ENCODE measurements at regions not wholly inside any gene's neighbourhood (a gene's known extent, or its start where the extent isn't known, plus 50 kb on each side); places are given as distances from the start of the nearest gene placed in this dataset.

- no peak for DNase-seq (ENCODE audit: low spot score)
Measured at GRCh38 chr5:29949301-29949872, 1244.1 kb upstream of the CDH6 start.

GRCh38 chr5:29944327-29944726 is 1249.2 kb upstream of the CDH6 start:
- DNase-seq (ENCODE audit: low spot score), result no peak

GRCh38 chr5:29942089-29942488 is 1251.4 kb upstream of the CDH6 start:
- no peak for DNase-seq (ENCODE audit: low spot score)

DNA sequence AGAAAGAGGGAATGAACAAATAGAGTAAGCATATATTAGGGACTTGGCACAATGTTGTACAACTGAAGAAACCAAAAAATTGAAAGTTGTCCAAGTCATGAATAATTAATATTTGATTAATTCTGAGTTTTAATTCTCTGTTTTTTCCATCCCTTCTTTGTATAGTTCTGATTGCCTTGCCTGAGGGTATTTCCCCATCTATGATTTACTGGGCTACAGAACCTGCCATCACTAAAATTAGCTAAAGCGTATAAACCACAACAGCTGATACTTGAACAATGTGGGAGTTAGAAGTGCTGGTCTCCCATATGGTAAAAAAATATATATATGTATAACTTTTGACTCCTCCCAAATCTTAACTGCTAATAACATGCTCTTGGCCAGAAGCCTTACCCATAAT is 1253.5 kb upstream of the CDH6 start:
- DNase-seq (ENCODE audit: low spot score), result no peak

GRCh38 chr5:29935371-29935770 is 1258.1 kb upstream of the CDH6 start:
- no peak for DNase-seq (ENCODE audit: low spot score)

- DNase-seq (ENCODE audit: low spot score), result no peak
Measured at GRCh38 chr5:29930316-29930715, 1263.2 kb upstream of the CDH6 start.

GRCh38 chr5:29924107-29924506 is 1269.4 kb upstream of the CDH6 start:
- DNase-seq (ENCODE audit: low spot score), result no peak

GRCh38 chr5:29905626-29906353 is 1287.7 kb upstream of the CDH6 start:
- no peak for DNase-seq (ENCODE audit: low spot score)

DNA sequence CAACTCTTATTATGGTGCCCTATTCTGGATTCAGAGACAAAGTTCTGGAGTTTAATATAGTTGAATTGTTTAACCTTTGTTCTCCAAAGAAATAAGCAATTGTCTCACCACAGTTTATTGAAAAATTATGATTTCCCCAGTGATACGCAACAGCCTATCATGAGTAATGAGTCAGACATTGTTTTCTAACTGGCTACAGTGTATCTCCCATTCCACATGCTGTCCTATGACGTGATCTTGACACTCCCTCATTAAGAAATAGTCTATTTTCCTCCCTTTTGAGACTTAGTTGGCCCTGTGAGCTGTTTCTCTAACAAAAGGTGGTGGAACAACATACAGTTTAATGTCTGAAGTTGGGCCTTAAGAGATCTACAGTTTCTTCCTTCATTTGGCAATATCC is 1290.6 kb upstream of the CDH6 start:
- DNase-seq (ENCODE audit: low spot score), result no peak

DNA sequence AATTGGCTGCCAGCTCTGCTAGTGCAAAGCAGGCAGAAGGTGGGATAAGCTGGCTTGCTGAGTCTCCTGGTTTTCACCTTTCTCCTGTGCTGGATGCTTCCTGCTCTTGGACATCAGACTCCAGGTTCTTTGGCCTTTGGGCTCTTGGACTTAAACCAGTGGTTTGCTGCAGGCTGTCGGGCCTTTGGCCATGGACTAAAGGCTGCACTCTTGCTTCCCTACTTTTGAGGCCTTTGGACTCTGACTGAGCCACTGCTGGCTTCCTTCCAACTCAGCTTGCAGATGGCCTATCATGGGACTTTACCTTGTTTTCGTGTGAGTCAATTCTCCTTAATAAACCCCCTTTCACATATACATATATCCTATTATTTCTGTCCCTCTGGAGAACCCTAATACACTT is 1293.9 kb upstream of the CDH6 start:
- DNase-seq (ENCODE audit: low spot score), result peak; percentile 48

GRCh38 chr5:29897916-29898315 is 1295.6 kb upstream of the CDH6 start:
- no peak for DNase-seq (ENCODE audit: low spot score)

GRCh38 chr5:29896646-29897045 is 1296.8 kb upstream of the CDH6 start:
- DNase-seq (ENCODE audit: low spot score), result peak; percentile 2

DNA sequence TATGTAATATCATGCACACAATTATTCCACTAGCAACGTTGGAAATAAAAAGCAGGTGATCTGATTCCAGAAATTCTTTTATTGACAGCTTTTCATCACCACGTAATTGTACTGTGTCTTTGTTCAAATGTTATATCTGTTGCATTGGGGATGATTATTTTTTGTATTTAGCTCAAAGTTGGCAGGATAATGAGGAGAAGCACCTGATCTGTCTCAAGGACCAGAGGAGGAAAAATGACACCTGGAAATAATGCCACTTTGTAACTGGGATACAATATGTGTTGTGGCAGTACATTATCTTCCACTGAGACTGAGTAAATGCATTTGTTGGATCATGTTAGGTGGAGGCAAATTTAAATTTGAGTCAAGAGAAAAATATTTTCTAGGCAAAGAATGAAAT is 1298.8 kb upstream of the CDH6 start:
- no peak for DNase-seq (ENCODE audit: low spot score)

GRCh38 chr5:29889051-29889450 is 1304.4 kb upstream of the CDH6 start:
- DNase-seq (ENCODE audit: low spot score), result no peak

DNA sequence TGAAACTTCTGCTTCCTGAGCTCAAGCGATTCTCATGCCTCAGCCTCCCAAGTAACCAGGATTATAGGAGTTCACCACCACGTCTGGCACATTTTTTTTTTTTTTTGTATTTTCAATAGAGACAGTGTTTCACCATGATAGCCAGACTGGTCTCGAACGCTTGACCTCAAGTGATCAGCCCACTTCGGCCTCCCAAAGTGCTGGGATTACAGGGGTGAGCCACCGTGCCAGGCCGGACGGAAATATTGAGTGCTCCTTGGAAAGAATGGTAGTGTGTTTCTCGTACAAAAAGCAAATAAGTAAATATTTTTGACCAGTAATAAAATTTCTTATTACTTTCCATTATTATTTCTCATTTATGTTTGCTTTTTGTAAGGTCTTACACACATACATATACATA is 1307.9 kb upstream of the CDH6 start:
- DNase-seq (ENCODE audit: low spot score), result no peak

DNA sequence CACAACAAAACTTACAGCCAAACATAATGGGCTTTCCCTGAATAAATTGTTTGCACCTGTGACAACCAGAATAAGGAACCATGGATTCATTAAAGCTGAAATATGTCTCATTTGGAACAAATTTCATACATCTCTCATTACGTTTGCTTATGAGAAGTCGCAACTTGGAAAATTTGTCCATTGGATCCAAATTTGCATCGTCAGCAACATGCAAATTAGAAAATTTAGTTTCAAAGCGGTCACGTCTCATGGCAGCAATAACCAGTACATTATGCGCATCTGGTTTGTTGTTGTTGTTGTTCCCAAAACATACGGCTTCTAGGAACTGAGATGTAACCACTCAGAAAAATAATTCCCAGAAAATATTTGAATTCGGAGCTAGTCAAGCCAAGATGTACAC is 1311.5 kb upstream of the CDH6 start:
- no peak for DNase-seq (ENCODE audit: low spot score)

GRCh38 chr5:29879401-29879800 is 1314.1 kb upstream of the CDH6 start:
- no peak for DNase-seq (ENCODE audit: low spot score)

DNA sequence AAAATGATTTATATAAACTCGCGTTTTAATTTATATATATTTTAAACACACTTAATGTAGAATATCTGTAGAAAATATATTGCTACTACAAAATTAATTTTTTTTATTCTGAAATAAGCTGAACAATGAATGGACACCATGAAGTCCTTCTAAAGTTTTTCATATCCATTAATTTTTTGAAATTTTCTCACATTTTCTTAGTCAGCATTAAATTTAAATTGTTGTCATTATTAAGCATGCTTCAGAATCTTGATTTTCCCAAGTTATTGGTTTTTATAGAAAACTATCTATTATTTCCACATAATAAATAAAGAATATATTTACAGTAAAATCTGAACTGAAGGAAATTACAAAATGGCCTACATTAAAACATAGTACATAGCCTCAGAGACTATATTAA is 1314.9 kb upstream of the CDH6 start:
- DNase-seq (ENCODE audit: low spot score), result no peak

DNA sequence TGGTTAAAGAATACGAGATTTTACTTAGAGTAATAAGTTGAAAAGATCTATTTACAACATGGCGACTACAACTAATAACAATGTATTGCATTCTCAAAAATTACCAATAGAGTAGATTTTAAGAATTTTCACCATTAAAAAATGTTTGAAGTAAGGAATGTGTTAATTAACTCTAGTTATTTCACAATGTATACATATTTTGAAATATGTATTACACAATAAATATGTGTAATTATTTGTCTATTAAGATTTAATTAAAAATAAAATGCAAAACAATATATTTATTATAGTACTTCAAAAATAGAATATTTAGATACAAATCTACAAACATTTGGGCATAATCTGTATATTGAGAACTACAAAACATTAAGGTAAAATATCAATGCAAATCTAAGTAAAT is 1326.3 kb upstream of the CDH6 start:
- DNase-seq (ENCODE audit: low spot score), result no peak

DNA sequence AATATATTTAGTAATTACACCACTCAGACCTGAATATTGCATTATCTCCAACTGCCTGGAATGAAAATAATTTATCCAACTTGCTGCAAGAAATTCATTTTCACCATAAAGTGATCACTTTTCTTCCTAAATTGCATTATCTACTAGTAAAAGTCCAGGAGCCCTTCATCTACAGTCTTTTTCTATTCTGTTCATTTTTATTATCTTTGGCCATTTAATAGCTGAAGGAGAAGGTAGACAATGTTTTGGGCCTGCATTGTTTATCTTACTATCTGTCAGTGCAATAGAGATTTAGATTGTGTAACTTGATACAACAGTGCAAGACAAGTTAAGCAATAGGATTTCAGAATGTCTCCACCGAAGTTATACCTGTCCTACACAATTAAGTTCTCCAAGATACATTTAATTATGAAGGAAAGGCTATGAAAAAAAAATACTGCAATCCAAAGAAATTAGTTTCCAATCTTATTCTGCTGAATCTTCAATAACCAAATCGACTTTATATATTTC is 1339.7 kb upstream of the CDH6 start:
- DNase-seq (ENCODE audit: low spot score), result no peak

DNA sequence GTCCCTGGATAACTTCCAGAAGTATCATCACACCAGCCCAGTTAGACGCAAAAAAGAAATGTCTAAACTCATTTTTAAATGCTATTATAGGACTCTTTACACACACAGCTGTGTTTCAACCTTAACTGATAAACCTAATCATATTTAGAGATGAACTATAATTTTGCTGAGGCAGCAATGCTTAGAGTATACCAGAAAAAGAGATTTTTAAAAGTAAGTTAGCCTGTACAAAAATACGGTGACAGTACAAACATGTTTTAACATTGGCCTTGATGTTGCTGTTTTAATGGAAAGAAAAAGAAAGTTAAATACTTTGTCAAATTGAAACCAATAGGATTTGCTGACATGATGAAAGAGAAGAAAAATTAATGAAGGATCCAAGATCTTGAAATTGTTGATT is 1341.2 kb upstream of the CDH6 start:
- DNase-seq (ENCODE audit: low spot score), result no peak

DNA sequence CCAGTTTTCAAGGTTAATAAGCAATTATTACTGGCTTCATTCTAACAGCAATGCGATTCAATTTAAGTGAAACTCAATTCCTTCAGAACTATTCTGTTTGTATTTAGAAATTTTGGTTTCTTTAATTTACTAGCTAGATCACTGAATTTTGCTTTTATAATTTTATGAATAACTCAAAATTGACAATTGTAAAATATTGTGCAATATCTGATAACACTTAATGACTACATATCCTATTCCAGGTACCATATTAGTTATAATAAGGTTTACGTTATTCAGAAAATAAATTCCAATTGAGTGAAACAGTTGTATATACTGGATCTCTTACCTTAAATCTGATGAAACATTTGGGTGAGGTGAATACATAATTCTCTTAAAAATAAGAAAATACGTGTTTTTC is 1348.3 kb upstream of the CDH6 start:
- DNase-seq (ENCODE audit: low spot score), result no peak

GRCh38 chr5:29833394-29833793 is 1360.1 kb upstream of the CDH6 start:
- no peak for DNase-seq (ENCODE audit: low spot score)

- no peak for DNase-seq (ENCODE audit: low spot score)
Measured at GRCh38 chr5:29822521-29822920, 1371.0 kb upstream of the CDH6 start.

Data from LoVo (cell line).